GM12872 (cell line): ENCODE measurements at regions not wholly inside any gene's neighbourhood (a gene's known extent, or its start where the extent isn't known, plus 50 kb on each side); places are given as distances from the start of the nearest gene placed in this dataset.

Source experiments
- CTCF ChIP-seq: IDR thresholded peaks from 3 replicates; pipeline ENCODE4 v1.5.1; 2011; ENCODE audit warnings: low read depth, mild to moderate bottlenecking, low read length, moderate library complexity; ENCODE audit not compliant: insufficient read depth

GRCh38 chr1:29707796-29708195 is 471.5 kb downstream of the PTPRU start:
- no peak for TF ChIP-seq CTCF

- TF ChIP-seq CTCF = peak; percentile 47; the same call in 1 of the 3 replicates
Observed at GRCh38 chr1:29706936-29707335, 470.6 kb downstream of the PTPRU start.

GRCh38 chr1:29704430-29704829 is 468.1 kb downstream of the PTPRU start:
- TF ChIP-seq CTCF = no peak

- peak; percentile 83 for TF ChIP-seq CTCF
Observed at GRCh38 chr1:29703596-29704370, 467.5 kb downstream of the PTPRU start.

GRCh38 chr1:29700491-29700890 is 464.2 kb downstream of the PTPRU start:
- TF ChIP-seq CTCF = no peak

GRCh38 chr1:29698626-29699025 is 462.3 kb downstream of the PTPRU start:
- no peak for TF ChIP-seq CTCF

- TF ChIP-seq CTCF = peak; percentile 41; the same call in 2 of the 3 replicates
Observed at GRCh38 chr1:29698033-29698432, 461.7 kb downstream of the PTPRU start.
